22Rv1 (cell line): ENCODE measurements at regions not wholly inside any gene's neighbourhood (a gene's known extent, or its start where the extent isn't known, plus 50 kb on each side); places are given as distances from the start of the nearest gene placed in this dataset.

Experiments
- H3K27ac ChIP-seq: fragments of 450-650 bp; 2 replicates; pipeline ENCODE4 v1.5.1; 2017
- CTCF ChIP-seq: fragments of 450-650 bp; IDR thresholded peaks from 2 replicates; pipeline ENCODE4 v1.5.1; 2017; ENCODE audit warnings: mild to moderate bottlenecking
- ZFX ChIP-seq: fragments of 450-650 bp; IDR thresholded peaks from 2 replicates; pipeline ENCODE4 v1.6.1; 2017; ENCODE audit warnings: antibody characterized with exemption, borderline replicate concordance

- TF ChIP-seq ZFX, result no peak
- peak; percentile 42 for TF ChIP-seq CTCF
- H3K27ac ChIP-seq, result no peak overlapping the region
These were observed 530.8 kb upstream of the ZNF804A start for GRCh38 chr2:184067502-184067901.

GRCh38 chr2:184072470-184072869 is 525.9 kb upstream of the ZNF804A start:
- TF ChIP-seq ZFX (no peak), CTCF (no peak)
- no peak overlapping the region for H3K27ac ChIP-seq

GRCh38 chr2:184078496-184078895 is 519.8 kb upstream of the ZNF804A start:
- no peak overlapping the region for H3K27ac ChIP-seq
- TF ChIP-seq CTCF (no peak), ZFX (no peak)

- TF ChIP-seq CTCF (no peak), ZFX (no peak)
- H3K27ac ChIP-seq, result no peak overlapping the region
These were observed 506.9 kb upstream of the ZNF804A start for GRCh38 chr2:184091456-184091855.

GRCh38 chr2:184113696-184114403 is 484.5 kb upstream of the ZNF804A start:
- TF ChIP-seq ZFX, result no peak
- TF ChIP-seq CTCF, result no peak
- H3K27ac ChIP-seq, result no peak overlapping the region

- H3K27ac ChIP-seq, result no peak overlapping the region
- TF ChIP-seq CTCF (no peak), ZFX (no peak)
These were observed 483.9 kb upstream of the ZNF804A start for GRCh38 chr2:184114439-184114838.

- TF ChIP-seq CTCF, result no peak
- TF ChIP-seq ZFX, result no peak
- H3K27ac ChIP-seq, result no peak overlapping the region
These were observed 478.1 kb upstream of the ZNF804A start for GRCh38 chr2:184119989-184120800.
